Astrocyte (in vitro differentiated cells and primary cell): ENCODE measurements at regions not wholly inside any gene's neighbourhood (a gene's known extent, or its start where the extent isn't known, plus 50 kb on each side); places are given as distances from the start of the nearest gene placed in this dataset.

ENCODE experiments used
- DNase-seq: peaks from one replicate; pipeline ENCODE4 v3.0.0-alpha.2; 2010; ENCODE audit warnings: low read depth
- FAIRE-seq: peaks from 2 replicates; lab custom pipeline; 2011; peaks lifted over from hg19 to GRCh38; lab: Jason Lieb, UNC
- H2AFZ ChIP-seq: 2 replicates; pipeline ENCODE4 v1.6.0; 2012; ENCODE audit warnings: low read depth, low read length, inconsistent platforms
- H3K27ac ChIP-seq: 2 replicates; pipeline ENCODE4 v1.5.1; 2011; ENCODE audit warnings: low read depth, low read length, inconsistent platforms
- H3K27me3 ChIP-seq: 2 replicates; pipeline ENCODE4 v1.6.0; 2011; ENCODE audit warnings: low read length, inconsistent platforms; ENCODE audit not compliant: insufficient read depth
- H3K36me3 ChIP-seq: 2 replicates; pipeline ENCODE4 v1.5.1; 2011; ENCODE audit warnings: low read length, inconsistent platforms; ENCODE audit not compliant: insufficient read depth
- H3K4me1 ChIP-seq: 2 replicates; pipeline ENCODE4 v1.5.1; 2011; ENCODE audit warnings: low read length, inconsistent platforms; ENCODE audit not compliant: insufficient read depth
- H3K4me2 ChIP-seq: 2 replicates; pipeline ENCODE4 v1.6.0; 2012; ENCODE audit warnings: low read length, inconsistent platforms
- H3K4me3 ChIP-seq: 2 replicates; pipeline ENCODE4 v1.5.1; 2011; ENCODE audit warnings: low read depth, mild to moderate bottlenecking, low read length, inconsistent platforms; ENCODE audit not compliant: insufficient read depth
- H3K79me2 ChIP-seq: 2 replicates; pipeline ENCODE4 v1.6.0; 2012; ENCODE audit warnings: mild to moderate bottlenecking, low read length, inconsistent platforms; ENCODE audit not compliant: insufficient read depth
- H3K9ac ChIP-seq: 2 replicates; pipeline ENCODE4 v1.6.0; 2012; ENCODE audit warnings: mild to moderate bottlenecking, low read length, inconsistent platforms
- H3K9me3 ChIP-seq: 2 replicates; pipeline ENCODE4 v1.5.1; 2012; ENCODE audit warnings: low read depth, mild to moderate bottlenecking, low read length, inconsistent platforms; ENCODE audit not compliant: insufficient read depth
- H4K20me1 ChIP-seq: 2 replicates; pipeline ENCODE4 v1.6.0; 2012; ENCODE audit warnings: low read length, inconsistent platforms; ENCODE audit not compliant: insufficient read depth
- H3K27ac Mint-ChIP-seq: one replicate; pipeline ENCODE4 v1.8.0; 2021; ENCODE audit warnings: mild to moderate bottlenecking, mixed read lengths; ENCODE audit not compliant: unreplicated experiment
- H3K27me3 Mint-ChIP-seq: one replicate; pipeline ENCODE4 v1.8.0; 2021; ENCODE audit warnings: low read depth, mixed read lengths; ENCODE audit not compliant: unreplicated experiment
- H3K36me3 Mint-ChIP-seq: one replicate; pipeline ENCODE4 v1.8.0; 2021; ENCODE audit warnings: low read depth, mixed read lengths; ENCODE audit not compliant: unreplicated experiment
- H3K4me1 Mint-ChIP-seq: one replicate; pipeline ENCODE4 v1.8.0; 2021; ENCODE audit warnings: low read depth, mixed read lengths; ENCODE audit not compliant: unreplicated experiment
- H3K4me3 Mint-ChIP-seq: one replicate; pipeline ENCODE4 v1.8.0; 2021; ENCODE audit warnings: mild to moderate bottlenecking, moderate library complexity, mixed read lengths; ENCODE audit not compliant: unreplicated experiment
- H3K9me3 Mint-ChIP-seq: one replicate; pipeline ENCODE4 v1.8.0; 2021; ENCODE audit warnings: mild to moderate bottlenecking, mixed read lengths; ENCODE audit not compliant: unreplicated experiment
- EZH2 ChIP-seq: IDR thresholded peaks from 2 replicates; pipeline ENCODE4 v1.6.1; 2012; ENCODE audit warnings: mild to moderate bottlenecking, low read length, inconsistent platforms; ENCODE audit not compliant: insufficient read depth
- TF ChIP-seq, protein P1 (sequence below): IDR thresholded peaks from 2 replicates; pipeline ENCODE4 v1.5.1; 2011; ENCODE audit warnings: low read depth, mild to moderate bottlenecking, inconsistent platforms, low read length, moderate library complexity; ENCODE audit not compliant: insufficient read depth

GRCh38 chr1:239455743-239456142 is 69.4 kb downstream of the CHRM3 start:
- no peak overlapping the region for H2AFZ ChIP-seq
- TF ChIP-seq EZH2: no peak
- TF ChIP-seq, protein P1, sequence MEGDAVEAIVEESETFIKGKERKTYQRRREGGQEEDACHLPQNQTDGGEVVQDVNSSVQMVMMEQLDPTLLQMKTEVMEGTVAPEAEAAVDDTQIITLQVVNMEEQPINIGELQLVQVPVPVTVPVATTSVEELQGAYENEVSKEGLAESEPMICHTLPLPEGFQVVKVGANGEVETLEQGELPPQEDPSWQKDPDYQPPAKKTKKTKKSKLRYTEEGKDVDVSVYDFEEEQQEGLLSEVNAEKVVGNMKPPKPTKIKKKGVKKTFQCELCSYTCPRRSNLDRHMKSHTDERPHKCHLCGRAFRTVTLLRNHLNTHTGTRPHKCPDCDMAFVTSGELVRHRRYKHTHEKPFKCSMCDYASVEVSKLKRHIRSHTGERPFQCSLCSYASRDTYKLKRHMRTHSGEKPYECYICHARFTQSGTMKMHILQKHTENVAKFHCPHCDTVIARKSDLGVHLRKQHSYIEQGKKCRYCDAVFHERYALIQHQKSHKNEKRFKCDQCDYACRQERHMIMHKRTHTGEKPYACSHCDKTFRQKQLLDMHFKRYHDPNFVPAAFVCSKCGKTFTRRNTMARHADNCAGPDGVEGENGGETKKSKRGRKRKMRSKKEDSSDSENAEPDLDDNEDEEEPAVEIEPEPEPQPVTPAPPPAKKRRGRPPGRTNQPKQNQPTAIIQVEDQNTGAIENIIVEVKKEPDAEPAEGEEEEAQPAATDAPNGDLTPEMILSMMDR: no peak

GRCh38 chr1:239456788-239457187 is 70.4 kb downstream of the CHRM3 start:
- H3K9me3 ChIP-seq: peaks cover 6% of the 10 kb centered on the region
- peaks cover 24% of the 10 kb centered on the region for H3K4me1 Mint-ChIP-seq
- H3K4me3 Mint-ChIP-seq: no peak overlapping the region
- no peaks in the 10 kb centered on the region for H3K4me1 ChIP-seq
- H3K4me3 ChIP-seq: no peak overlapping the region
- H3K27ac Mint-ChIP-seq: no peak overlapping the region
- H3K9ac ChIP-seq: no peak overlapping the region
- H3K79me2 ChIP-seq: no peaks in the 10 kb centered on the region
- H2AFZ ChIP-seq: no peak overlapping the region
- FAIRE-seq (no peak), DNase-seq (peak; percentile 38)
- H3K27me3 ChIP-seq: no peaks in the 10 kb centered on the region
- H3K4me2 ChIP-seq: no peak overlapping the region
- H4K20me1 ChIP-seq: no peaks in the 10 kb centered on the region
- no peaks in the 10 kb centered on the region for H3K36me3 Mint-ChIP-seq
- H3K27ac ChIP-seq: no peak overlapping the region
- TF ChIP-seq, protein P1: no peak
- TF ChIP-seq EZH2: no peak
- no peaks in the 10 kb centered on the region for H3K27me3 Mint-ChIP-seq
- peaks cover 3% of the 10 kb centered on the region for H3K9me3 Mint-ChIP-seq
- no peaks in the 10 kb centered on the region for H3K36me3 ChIP-seq

More at GRCh38 chr1:239455743-239456142, 69.4 kb downstream of the CHRM3 start:
- Histone ChIP-seq H3K9ac (no peak overlapping the region), H4K20me1 (no peaks in the 10 kb centered on the region), H3K79me2 (no peaks in the 10 kb centered on the region), H3K9me3 (peaks cover 6% of the 10 kb centered on the region), H3K27ac (no peak overlapping the region), H3K4me2 (no peak overlapping the region), H3K4me3 (no peak overlapping the region), H3K36me3 (no peaks in the 10 kb centered on the region), H3K27me3 (no peaks in the 10 kb centered on the region), H3K4me1 (no peaks in the 10 kb centered on the region)
- no peaks in the 10 kb centered on the region for H3K27me3 Mint-ChIP-seq
- no peak overlapping the region for H3K27ac Mint-ChIP-seq
- no peaks in the 10 kb centered on the region for H3K36me3 Mint-ChIP-seq
- DNase-seq: no peak
- peaks cover 24% of the 10 kb centered on the region for H3K4me1 Mint-ChIP-seq
- no peak for FAIRE-seq
- no peak overlapping the region for H3K4me3 Mint-ChIP-seq
- peaks cover 3% of the 10 kb centered on the region for H3K9me3 Mint-ChIP-seq

DNA sequence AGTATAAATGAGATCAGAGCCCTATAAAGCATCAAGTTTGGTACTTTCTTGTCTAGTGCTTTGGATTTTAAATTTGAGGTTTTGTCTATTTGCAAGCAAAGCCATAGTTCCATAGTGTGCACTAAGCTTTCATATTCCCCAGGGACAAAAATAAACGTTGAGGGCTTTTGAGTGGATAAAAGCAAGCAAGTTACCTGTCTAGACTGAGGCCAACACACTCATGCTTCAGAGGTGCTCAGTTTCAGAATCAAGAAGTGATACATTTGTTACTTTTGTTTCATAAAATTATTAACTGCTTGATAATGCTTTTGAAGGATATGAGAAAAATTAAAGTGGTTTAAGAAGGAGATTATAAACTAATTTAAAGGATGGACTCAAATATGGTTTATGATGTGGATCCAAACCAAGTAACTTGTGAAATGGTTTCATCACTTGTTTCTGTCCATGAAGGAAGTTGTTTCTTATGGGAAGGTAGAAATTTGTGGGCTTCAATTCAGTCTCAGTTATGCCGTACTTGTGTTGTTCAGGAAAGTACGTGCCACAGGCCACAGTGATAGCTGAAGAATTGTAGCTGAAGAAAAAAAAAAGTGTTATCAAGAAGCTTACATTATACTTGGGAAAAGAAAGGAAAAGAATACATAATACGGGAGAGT is 71.2 kb downstream of the CHRM3 start:
- Histone ChIP-seq H3K9me3 (peaks cover 6% of the 10 kb centered on the region), H3K4me3 (no peak overlapping the region), H2AFZ (no peak overlapping the region), H3K36me3 (no peaks in the 10 kb centered on the region), H3K79me2 (no peaks in the 10 kb centered on the region), H3K4me2 (no peak overlapping the region), H4K20me1 (no peaks in the 10 kb centered on the region), H3K4me1 (no peaks in the 10 kb centered on the region), H3K27ac (no peak overlapping the region), H3K27me3 (no peaks in the 10 kb centered on the region), H3K9ac (no peak overlapping the region)
- DNase-seq: no peak
- Mint-ChIP-seq H3K9me3 (peaks cover 3% of the 10 kb centered on the region), H3K4me3 (no peak overlapping the region), H3K27ac (peak overlapping the region; percentile 55), H3K4me1 (peaks cover 24% of the 10 kb centered on the region), H3K27me3 (no peaks in the 10 kb centered on the region), H3K36me3 (no peaks in the 10 kb centered on the region)
- no peak for TF ChIP-seq EZH2
- TF ChIP-seq, protein P1: no peak
- FAIRE-seq: no peak
